Liver (tissue), 3 donors: ENCODE measurements at regions not wholly inside any gene's neighbourhood (a gene's known extent, or its start where the extent isn't known, plus 50 kb on each side); places are given as distances from the start of the nearest gene placed in this dataset.

Experiments
- CTCF ChIP-seq: fragments of 150-350 bp; IDR thresholded peaks from 2 replicates; pipeline ENCODE4 v1.5.1; 2017; ENCODE audit warnings: improper control_type of control experiment, low read depth, low read length; ENCODE audit not compliant: missing input control
- EGR1 ChIP-seq, 2 donors: IDR thresholded peaks; 2 replicates each; pipeline ENCODE4 v1.6.1; 2016 to 2018; ENCODE audit warnings: antibody characterized with exemption in 2 of 2, low read depth in 2 of 2
- NR2F2 ChIP-seq: IDR thresholded peaks from 2 replicates; pipeline ENCODE4 v1.6.1; 2016; ENCODE audit warnings: antibody characterized with exemption
- YY1 ChIP-seq: IDR thresholded peaks from 2 replicates; pipeline ENCODE4 v1.6.1; 2016; ENCODE audit warnings: antibody characterized with exemption, mild to moderate bottlenecking
- donor health status: healthy.
- donor health status: healthy.

GRCh38 chr5:74956278-74956677 lies 90.1 kb upstream of the FAM169A start:
- TF ChIP-seq CTCF (no peak), NR2F2 (no peak), EGR1 (IDR thresholded peaks at IDR 0.05; ENCODE audit: low read depth in 2 of 2) (no peak), YY1 (no peak)
